ENCODE measurements at regions not wholly inside any gene's neighbourhood (a gene's known extent, or its start where the extent isn't known, plus 50 kb on each side); places are given as distances from the start of the nearest gene placed in this dataset.

- no peak for DNase-seq
Observed at GRCh38 chr12:124408822-124409517, 114.1 kb downstream of the RFLNA start.

DNA sequence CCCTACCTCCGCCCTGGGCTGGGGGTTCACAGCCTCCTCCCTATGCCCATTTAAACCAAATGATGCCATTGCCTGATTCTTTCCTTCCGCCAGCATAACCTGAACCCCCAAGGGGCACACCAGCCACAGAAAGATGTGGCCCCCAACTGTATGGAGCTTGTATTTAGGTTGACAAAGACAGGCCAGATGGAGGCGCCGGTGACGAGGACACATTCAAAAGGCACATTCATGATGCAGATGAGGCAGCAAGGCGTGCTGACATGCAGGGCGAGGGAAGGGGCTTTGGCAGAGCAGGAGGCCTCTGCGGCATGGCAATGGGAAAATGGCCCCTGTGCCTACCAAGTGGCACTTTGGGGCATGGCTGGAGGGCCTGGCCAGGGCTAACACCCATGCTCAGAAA lies 112.2 kb downstream of the RFLNA start:
- DNase-seq, result no peak

DNA sequence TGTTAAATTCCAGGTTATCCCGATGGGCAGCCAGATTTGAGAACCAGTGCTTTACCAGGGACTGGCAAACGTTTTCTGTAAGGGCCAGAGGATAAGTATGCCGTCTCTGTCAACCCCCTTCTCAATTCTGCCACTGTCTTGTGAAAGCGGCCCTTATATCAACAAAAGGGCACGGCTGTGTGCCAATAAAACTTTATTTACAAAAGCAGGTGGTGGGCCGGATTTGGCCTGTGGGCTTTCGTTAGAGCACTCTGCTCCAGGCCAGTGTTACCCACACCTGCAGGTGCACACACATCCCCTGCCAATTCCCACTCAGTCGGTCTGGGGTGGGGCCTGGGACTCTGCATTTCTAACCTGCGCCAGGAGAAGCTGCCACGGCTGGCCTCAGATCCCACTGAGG lies 111.2 kb downstream of the RFLNA start:
- no peak for DNase-seq

DNA sequence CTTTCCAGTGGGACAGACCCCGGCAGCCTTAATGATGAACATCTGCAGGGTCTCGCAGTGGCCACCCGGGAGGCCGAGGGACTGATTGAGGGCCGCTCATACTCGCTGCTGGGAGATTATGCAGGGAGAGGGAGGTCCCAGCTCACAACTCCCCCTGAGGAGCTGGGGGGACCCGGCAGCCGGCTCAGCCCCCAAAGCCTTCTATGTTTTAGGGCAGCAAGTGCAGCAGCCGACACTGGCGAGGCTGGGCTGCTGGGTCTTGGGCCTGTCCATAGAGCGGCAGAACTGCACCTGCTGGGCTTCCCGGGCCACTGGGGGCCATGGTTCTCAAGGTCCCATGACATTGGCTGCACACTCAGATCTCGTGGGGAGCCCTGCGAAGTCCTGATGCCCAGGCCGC lies 110.7 kb downstream of the RFLNA start:
- no peak for DNase-seq

DNA sequence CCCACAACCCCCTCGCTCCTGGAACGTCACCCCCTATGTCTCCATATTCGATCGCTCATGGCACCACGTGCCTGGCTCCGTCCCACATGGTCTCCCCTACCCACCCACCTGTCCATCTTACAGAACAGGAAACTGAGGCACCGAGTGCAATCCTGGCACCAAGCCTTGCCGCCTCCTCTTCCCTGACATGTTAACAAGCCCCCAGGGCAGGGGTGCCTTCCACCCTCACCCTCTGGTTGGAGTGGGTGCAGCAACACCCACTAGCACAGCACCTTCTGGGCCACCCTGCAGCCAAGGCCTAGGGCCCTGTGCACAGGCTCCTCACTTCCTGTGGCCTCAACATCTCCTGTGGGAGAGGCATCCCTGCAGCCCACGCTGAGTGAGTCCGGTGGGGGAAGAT lies 110.3 kb downstream of the RFLNA start:
- DNase-seq, result no peak

DNA sequence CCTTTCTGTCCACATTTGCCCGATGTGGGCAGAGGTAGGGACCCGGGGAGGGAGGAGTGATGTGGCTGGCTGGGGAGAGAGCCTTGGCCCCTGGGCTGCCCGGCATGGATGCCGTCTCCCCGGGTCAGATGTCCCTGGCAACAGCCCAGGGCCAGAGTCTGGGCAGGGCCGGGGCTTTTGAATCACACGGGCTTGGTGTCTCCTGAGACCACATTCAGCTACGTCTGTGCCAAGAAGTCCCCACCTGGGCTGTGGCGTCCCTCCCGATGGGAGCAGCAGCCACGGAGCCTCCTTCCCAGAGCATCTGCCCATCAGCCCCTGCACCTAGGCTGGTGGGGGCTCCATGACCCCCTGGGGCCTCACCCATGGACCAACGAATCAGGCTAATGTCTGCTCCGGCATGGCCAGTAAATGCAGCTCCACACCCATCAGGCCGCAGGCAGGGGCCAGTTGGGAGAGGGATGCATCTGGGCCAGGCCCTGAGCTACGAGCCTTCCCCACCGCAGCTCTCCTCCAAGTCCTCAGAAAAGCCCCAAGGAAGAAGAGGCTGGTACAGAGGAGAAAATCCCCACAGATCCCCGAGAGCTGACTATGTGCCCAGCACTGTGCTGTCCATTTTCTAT lies 109.4 kb downstream of the RFLNA start:
- peak; percentile 27 for DNase-seq

GRCh38 chr12:124403273-124403672 lies 108.4 kb downstream of the RFLNA start:
- no peak for DNase-seq

GRCh38 chr12:124402248-124403066 lies 107.6 kb downstream of the RFLNA start:
- DNase-seq, result no peak

GRCh38 chr12:124401704-124402221 lies 106.9 kb downstream of the RFLNA start:
- DNase-seq, result no peak

GRCh38 chr12:124400124-124400523 lies 105.2 kb downstream of the RFLNA start:
- no peak for DNase-seq

- no peak for DNase-seq
Observed at GRCh38 chr12:124399622-124400021, 104.7 kb downstream of the RFLNA start.

DNA sequence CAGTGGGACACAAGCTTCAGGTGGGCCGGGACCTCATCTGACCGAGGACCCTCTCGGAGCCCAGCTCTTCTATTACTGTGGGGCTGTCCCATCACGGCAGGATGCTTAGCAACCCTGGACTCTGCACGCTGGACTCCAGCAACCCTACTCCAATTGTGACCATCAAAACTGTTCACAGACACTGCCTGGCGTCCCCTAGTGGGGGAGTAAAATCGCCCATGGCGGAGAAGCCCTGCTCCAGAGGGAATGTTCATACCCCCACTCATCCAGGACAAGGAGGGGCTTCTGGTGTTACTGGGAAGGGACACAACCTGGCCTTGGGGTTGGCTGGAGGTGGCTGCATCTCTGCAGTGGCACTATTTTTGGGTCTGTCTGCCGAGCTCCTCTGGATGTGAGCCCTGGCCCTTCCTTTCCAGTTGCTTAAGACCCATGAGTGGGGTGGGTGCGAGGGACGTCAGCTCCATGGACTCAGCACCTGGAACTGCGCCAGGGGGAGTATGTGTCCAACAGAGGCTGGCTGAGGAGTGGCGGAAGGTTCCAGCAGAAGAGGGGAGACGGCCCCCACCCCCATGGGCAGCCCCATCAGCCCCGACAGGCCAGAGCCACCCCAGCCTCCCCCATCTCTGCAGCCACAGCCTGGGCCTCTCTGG lies 103.8 kb downstream of the RFLNA start:
- DNase-seq, result no peak

- no peak for DNase-seq
Observed at GRCh38 chr12:124397807-124398577, 103.1 kb downstream of the RFLNA start.

DNA sequence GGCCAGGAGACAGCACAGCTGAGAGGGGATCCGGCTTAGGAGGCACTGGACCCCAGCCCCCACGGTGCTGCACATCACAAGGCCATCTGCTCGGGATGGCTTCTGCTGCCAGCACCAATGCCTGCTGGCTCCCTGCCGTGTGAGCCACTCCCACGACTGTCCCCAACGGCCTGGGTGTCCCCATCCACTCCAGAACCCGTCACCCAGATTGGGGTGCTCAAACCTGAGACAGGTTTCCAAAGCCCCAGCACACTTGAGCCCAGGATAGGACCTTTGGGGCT lies 102.4 kb downstream of the RFLNA start:
- DNase-seq, result no peak

- no peak for DNase-seq
Observed at GRCh38 chr12:124396544-124397398, 101.9 kb downstream of the RFLNA start.

- no peak for DNase-seq
Observed at GRCh38 chr12:124395986-124396385, 101.1 kb downstream of the RFLNA start.

DNA sequence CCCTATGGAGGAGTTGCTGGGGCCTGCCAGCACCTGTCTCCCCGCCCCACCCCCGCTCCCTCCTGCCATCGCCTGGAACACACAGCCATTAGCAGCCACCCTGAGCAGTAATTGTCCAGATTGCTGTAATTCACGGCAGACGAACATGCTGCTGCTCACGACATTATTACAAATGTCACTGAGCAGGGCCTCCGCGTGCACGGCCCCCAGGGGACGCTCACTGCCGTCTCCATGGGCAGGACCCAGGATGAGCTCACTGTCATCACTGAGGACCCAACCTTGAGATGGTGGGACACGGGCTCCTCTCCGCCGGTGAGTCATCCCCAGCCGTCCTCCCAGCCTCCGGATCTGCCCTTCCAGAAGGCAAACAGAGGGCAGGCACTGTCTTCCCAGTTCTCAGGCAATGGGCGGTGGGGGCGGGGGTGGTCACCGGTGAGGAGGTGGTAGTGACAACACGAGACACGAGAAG lies 100.4 kb downstream of the RFLNA start:
- DNase-seq, result no peak

- DNase-seq, result no peak
Observed at GRCh38 chr12:124394462-124395128, 99.7 kb downstream of the RFLNA start.

- no peak for DNase-seq
Observed at GRCh38 chr12:124393831-124394230, 98.9 kb downstream of the RFLNA start.

- no peak for DNase-seq
Observed at GRCh38 chr12:124393414-124393790, 98.5 kb downstream of the RFLNA start.

Measured in DMS79 (cell line).